ENCODE measurements at regions not wholly inside any gene's neighbourhood (a gene's known extent, or its start where the extent isn't known, plus 50 kb on each side); places are given as distances from the start of the nearest gene placed in this dataset.

- Histone ChIP-seq H3K4me1 (no peaks in the 10 kb centered on the region), H3K36me3 (no peaks in the 10 kb centered on the region), H3K9me3 (no peaks in the 10 kb centered on the region), H3K27me3 (no peaks in the 10 kb centered on the region), H3K4me3 (no peak overlapping the region), H3K27ac (no peak overlapping the region)
- intact Hi-C loops (cut with DNase I) = no loop called here
- DNase-seq = no peak
- no peak for ATAC-seq
- WGBS (ENCODE audit: insufficient coverage, low coverage, low lambda C conversion rate, missing lambda C conversion rate) = 55% methylated on average over 4 of the region's 4 CpGs
- no peak for TF ChIP-seq CTCF (IDR thresholded peaks at IDR 0.05)
- no peak for TF ChIP-seq POLR2A (IDR thresholded peaks at IDR 0.05)
These were observed 926.4 kb downstream of the MAT2B start for GRCh38 chr5:164431634-164432304.

GRCh38 chr5:164433106-164433870 lies 927.9 kb downstream of the MAT2B start:
- Histone ChIP-seq H3K9me3 (no peaks in the 10 kb centered on the region), H3K4me3 (no peak overlapping the region), H3K27me3 (no peaks in the 10 kb centered on the region), H3K4me1 (no peaks in the 10 kb centered on the region), H3K36me3 (no peaks in the 10 kb centered on the region), H3K27ac (no peak overlapping the region)
- TF ChIP-seq CTCF (IDR thresholded peaks at IDR 0.05) (no peak), POLR2A (IDR thresholded peaks at IDR 0.05) (no peak)
- intact Hi-C loops (cut with DNase I) = no loop called here
- ATAC-seq = no peak
- WGBS (ENCODE audit: insufficient coverage, low coverage, low lambda C conversion rate, missing lambda C conversion rate) = 70% methylated on average over 4 of the region's 4 CpGs
- DNase-seq = no peak

GRCh38 chr5:164435576-164435975 lies 930.2 kb downstream of the MAT2B start:
- 42% methylated on average over 3 of the region's 3 CpGs for WGBS (ENCODE audit: insufficient coverage, low coverage, low lambda C conversion rate, missing lambda C conversion rate)

GRCh38 chr5:164439799-164440198 lies 934.4 kb downstream of the MAT2B start:
- Histone ChIP-seq H3K9me3 (no peaks in the 10 kb centered on the region), H3K4me1 (no peaks in the 10 kb centered on the region), H3K4me3 (no peak overlapping the region), H3K36me3 (no peaks in the 10 kb centered on the region), H3K27me3 (no peaks in the 10 kb centered on the region), H3K27ac (no peak overlapping the region)
- WGBS (ENCODE audit: insufficient coverage, low coverage, low lambda C conversion rate, missing lambda C conversion rate) = 18% methylated on average over 1 of the region's 1 CpG
- intact Hi-C loops (cut with DNase I) = no loop called here
- DNase-seq = no peak
- peak in 2 of 4 donors; percentile 62 to 77 for ATAC-seq
- TF ChIP-seq POLR2A (IDR thresholded peaks at IDR 0.05) (no peak), CTCF (IDR thresholded peaks at IDR 0.05) (no peak)

More at GRCh38 chr5:164435576-164435975, 930.2 kb downstream of the MAT2B start:
- Histone ChIP-seq H3K4me1 (no peaks in the 10 kb centered on the region), H3K9me3 (no peaks in the 10 kb centered on the region), H3K27ac (no peak overlapping the region), H3K27me3 (no peaks in the 10 kb centered on the region), H3K4me3 (no peak overlapping the region), H3K36me3 (no peaks in the 10 kb centered on the region)
- ATAC-seq = no peak
- intact Hi-C loops (cut with DNase I) = no loop called here
- TF ChIP-seq CTCF (IDR thresholded peaks at IDR 0.05) (no peak), POLR2A (IDR thresholded peaks at IDR 0.05) (no peak)
- DNase-seq = no peak
